Heart left ventricle (tissue), 16 donors: ENCODE measurements at regions not wholly inside any gene's neighbourhood (a gene's known extent, or its start where the extent isn't known, plus 50 kb on each side); places are given as distances from the start of the nearest gene placed in this dataset.
"Not testable (repeated sequence)": the region's sequence is repeated elsewhere in the genome, so short reads cannot be mapped to it uniquely, and the experiment has no call there.

ENCODE experiments used
- ATAC-seq, 4 donors: fragments of 200-7000 bp; cut with Tn5 transposase; one replicate each; pipeline ENCODE4 v1.9.1; 2020 to 2022; ENCODE audit warnings: moderate library complexity in 4 of 4, mild to moderate bottlenecking in 3 of 4, moderate number of reproducible peaks in 1 of 4
- DNase-seq, 5 donors: peaks; one replicate each; pipeline ENCODE4 v3.0.0-alpha.2; 2020
- H3K27ac ChIP-seq, 12 donors: fragments of 200-600 bp; sonication (generic) in 4 of 12; one replicate each; pipeline versions ENCODE4 v1.5.0 to v1.8.0; 2016 to 2022; ENCODE audit warnings: mild to moderate bottlenecking in 2 of 12
- H3K27me3 ChIP-seq, 9 donors: fragments of 200-600 bp; sonication (generic) in 2 of 9; one replicate each; pipeline versions ENCODE4 v1.5.1 to v1.8.0; 2016 to 2022; ENCODE audit warnings: mild to moderate bottlenecking in 3 of 9
- H3K36me3 ChIP-seq, 9 donors: fragments of 200-600 bp; sonication (generic) in 2 of 9; one replicate each; pipeline versions ENCODE4 v1.5.0 to v1.8.0; 2018 to 2022; ENCODE audit warnings: mild to moderate bottlenecking in 2 of 9
- H3K4me1 ChIP-seq, 12 donors: fragments of 200-600 bp; sonication (generic) in 4 of 12; one replicate each; pipeline versions ENCODE4 v1.5.0 to v1.8.0; 2016 to 2022; ENCODE audit warnings: mild to moderate bottlenecking in 3 of 12
- H3K4me3 ChIP-seq, 12 donors: fragments of 200-600 bp; sonication (generic) in 4 of 12; one replicate each; pipeline versions ENCODE4 v1.5.0 to v1.8.0; 2017 to 2022; ENCODE audit warnings: mild to moderate bottlenecking in 9 of 12, moderate library complexity in 4 of 12
- H3K9me3 ChIP-seq, 12 donors: fragments of 200-600 bp; sonication (generic) in 4 of 12; one replicate each; pipeline versions ENCODE4 v1.5.0 to v1.8.0; 2016 to 2022; ENCODE audit warnings: mild to moderate bottlenecking in 1 of 12
- POLR2A ChIP-seq, 2 donors: fragments of 450-650 bp; IDR thresholded peaks; one replicate each; pipeline ENCODE4 v1.6.1; 2017; ENCODE audit warnings: antibody characterized with exemption in 2 of 2, mild to moderate bottlenecking in 2 of 2, moderate library complexity in 2 of 2
- WGBS, 4 donors: extraction: QIAGEN DNeasy Blood & Tissue Kit in 2 of 4; methylation state at CpG; one replicate each; pipeline versions ENCODE4 v1.1.5 to v1.1.7; 2013 to 2018; 5-methylcytosine and 5-hydroxymethylcytosine counted together
- intact Hi-C, 10 donors: fragments of 100-400 bp; cut with DNase I; formaldehyde crosslinking; loops; one replicate each; pipeline versions ENCODE4 v1.11.1 to v1.14.2; 2022
- TF ChIP-seq, protein P1 (sequence below), 12 donors: fragments of 200-600 bp; sonication (generic) in 4 of 12; IDR thresholded peaks; one replicate each; pipeline versions ENCODE4 v1.5.0 to v1.8.0; 2018 to 2022; ENCODE audit warnings: antibody characterized with exemption in 12 of 12, mild to moderate bottlenecking in 5 of 12
- donor health status: ischemic (EF 13 %, LVEDD 7.1; RV severe dilation, severe dysfunction).
- donor health status: healthy with polysubstance abuse.
- donor health status: DM: no; HTN: yes; CAD: no.
- donor health status: DM: no; HTN: no; CAD: no.
- donor health status: ischemic (EF 25% LVEDD 6.9; RV normal size, moderate dysfunction).
- donor health status: ischemic (EF 25% LVEDD 5.7; RV mildly dilated, moderate dysfunction).
- donor health status: healthy.
- donor health status: DM: yes; HTN: yes; CAD: no.
- donor health status: ischemic (EF 35%, LVEDD 5.7; RV mildly dilated, moderate dysfunction).
- donor health status: nonischemic (EF 11% LVEDD 7.7; RV severe dilation, severe dysfunction).
- donor health status: DM: yes; HTN: yes; CAD: no.
- donor health status: PGD.
- donor health status: ischemic (EF 29% LVEDD 5.4; RV normal size, mild dysfunction).
- donor health status: nonischemic (EF 23%, LVEDD 6.1; RV moderate dilation, normal function).

DNA sequence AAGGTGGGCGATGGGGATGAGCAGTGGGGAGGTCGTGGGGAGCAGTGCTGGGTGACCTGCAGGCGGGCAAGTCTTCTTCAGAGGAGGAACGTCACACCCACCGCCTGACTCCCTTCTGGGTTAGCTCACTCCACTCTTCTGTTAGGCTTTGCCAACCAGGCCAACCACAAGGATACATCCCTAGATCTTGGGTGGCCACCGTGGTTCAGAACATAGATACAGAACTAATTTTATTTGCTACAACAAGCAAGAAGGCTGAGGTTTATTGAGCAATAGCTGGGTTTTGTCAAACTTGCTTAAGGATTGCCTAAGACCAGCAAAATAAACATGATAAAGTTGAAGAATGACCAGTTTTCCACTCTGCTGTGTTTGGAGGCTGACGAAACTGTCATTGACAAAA, 109.4 kb downstream of the DACT1 start:
- ATAC-seq (peak; percentile 26 to 83 (median 40)), DNase-seq (peak in 2 of 5 donors; percentile 15 to 38)
- Histone ChIP-seq H3K27ac (peak overlapping the region in 1 of 12 donors; percentile 40), H3K36me3 (no peaks in the 10 kb centered on the region), H3K9me3 (no peaks in the 10 kb centered on the region), H3K27me3 (no peaks in the 10 kb centered on the region), H3K4me3 (no peak overlapping the region), H3K4me1 (peaks cover 0 to 51% (median 3%) of the 10 kb centered on the region in 12 donors)
- TF ChIP-seq POLR2A (IDR thresholded peaks at IDR 0.05): no peak
- TF ChIP-seq, protein P1, sequence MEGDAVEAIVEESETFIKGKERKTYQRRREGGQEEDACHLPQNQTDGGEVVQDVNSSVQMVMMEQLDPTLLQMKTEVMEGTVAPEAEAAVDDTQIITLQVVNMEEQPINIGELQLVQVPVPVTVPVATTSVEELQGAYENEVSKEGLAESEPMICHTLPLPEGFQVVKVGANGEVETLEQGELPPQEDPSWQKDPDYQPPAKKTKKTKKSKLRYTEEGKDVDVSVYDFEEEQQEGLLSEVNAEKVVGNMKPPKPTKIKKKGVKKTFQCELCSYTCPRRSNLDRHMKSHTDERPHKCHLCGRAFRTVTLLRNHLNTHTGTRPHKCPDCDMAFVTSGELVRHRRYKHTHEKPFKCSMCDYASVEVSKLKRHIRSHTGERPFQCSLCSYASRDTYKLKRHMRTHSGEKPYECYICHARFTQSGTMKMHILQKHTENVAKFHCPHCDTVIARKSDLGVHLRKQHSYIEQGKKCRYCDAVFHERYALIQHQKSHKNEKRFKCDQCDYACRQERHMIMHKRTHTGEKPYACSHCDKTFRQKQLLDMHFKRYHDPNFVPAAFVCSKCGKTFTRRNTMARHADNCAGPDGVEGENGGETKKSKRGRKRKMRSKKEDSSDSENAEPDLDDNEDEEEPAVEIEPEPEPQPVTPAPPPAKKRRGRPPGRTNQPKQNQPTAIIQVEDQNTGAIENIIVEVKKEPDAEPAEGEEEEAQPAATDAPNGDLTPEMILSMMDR (IDR thresholded peaks at IDR 0.05): no peak
- intact Hi-C loops: no loop called here
- WGBS, 4 donors: 80 to 87% (median 85%) methylated on average over 6 to 7 of the region's 7 CpGs

DNA sequence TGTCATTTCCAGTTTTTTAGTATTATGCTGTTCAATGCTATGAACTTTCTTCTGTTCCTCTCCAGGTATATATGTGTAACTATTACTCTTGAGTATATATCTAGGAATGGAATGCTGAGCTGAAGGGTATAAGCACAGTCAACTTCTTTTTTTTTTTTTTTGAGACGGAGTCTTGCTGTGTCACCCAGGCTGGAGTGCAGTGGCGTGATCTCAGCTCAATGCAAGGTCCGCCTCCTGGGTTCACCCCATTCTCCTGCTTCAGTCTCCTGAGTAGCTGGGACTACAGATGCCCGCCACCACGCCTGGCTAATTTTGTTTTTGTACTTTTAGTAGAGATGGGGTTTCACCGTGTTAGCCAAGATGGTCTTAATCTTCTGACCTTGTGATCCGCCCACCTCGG, 110.5 kb downstream of the DACT1 start:
- Histone ChIP-seq H3K4me1 (peaks cover 0 to 62% (median 9%) of the 10 kb centered on the region in 12 donors), H3K27ac (peak overlapping the region in 1 of 12 donors; percentile 40)
- intact Hi-C loops, DNase-seq, ATAC-seq, H3K9me3 ChIP-seq, H3K4me3 ChIP-seq, H3K36me3 ChIP-seq, H3K27me3 ChIP-seq: not testable (repeated sequence)
- 91 to 94% (median 92%) methylated on average over 8 of the region's 8 CpGs for WGBS, 4 donors

DNA sequence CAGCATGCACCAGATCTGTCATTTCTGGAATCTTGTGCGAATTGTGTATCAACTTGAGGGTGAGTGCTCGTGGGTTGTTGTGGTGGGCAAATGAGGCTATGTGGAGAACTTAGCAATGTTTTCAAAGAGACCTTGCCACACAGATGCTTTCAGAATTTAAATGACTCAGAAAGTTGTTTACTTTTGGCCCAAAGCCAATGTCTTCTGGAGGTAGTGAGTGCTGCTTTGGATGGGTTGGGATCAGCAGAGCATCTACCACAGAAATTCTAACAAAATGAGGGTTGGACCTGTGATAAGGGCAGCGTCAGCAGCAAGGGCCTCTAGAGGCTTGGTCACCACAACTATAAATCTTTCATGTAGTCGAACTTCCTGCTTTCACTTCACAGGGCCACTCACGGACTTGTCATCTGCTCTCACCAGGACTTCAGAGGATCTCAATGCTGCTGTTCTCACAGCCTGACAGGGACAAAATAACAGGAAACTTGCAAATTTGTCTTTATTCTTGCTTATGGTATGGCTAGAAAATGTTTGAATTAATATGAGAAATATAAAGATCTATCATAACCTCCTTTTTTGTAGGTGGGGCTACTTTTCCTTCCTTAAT, 111.4 kb downstream of the DACT1 start:
- ATAC-seq (peak in 3 of 4 donors; percentile 38 to 49 (median 43)), DNase-seq (no peak)
- peaks cover 0 to 70% (median 9%) of the 10 kb centered on the region in 12 donors for H3K4me1 ChIP-seq
- H3K27ac ChIP-seq: peak overlapping the region in 1 of 12 donors; percentile 69
- no peak for TF ChIP-seq POLR2A (IDR thresholded peaks at IDR 0.05)
- TF ChIP-seq, protein P1 (IDR thresholded peaks at IDR 0.05): no peak
- H3K36me3 ChIP-seq: no peaks in the 10 kb centered on the region
- H3K9me3 ChIP-seq: no peaks in the 10 kb centered on the region
- no peaks in the 10 kb centered on the region for H3K27me3 ChIP-seq
- 56 to 63% (median 59%) methylated on average over 5 of the region's 5 CpGs for WGBS, 4 donors
- intact Hi-C loops: no loop called here
- H3K4me3 ChIP-seq: no peak overlapping the region

DNA sequence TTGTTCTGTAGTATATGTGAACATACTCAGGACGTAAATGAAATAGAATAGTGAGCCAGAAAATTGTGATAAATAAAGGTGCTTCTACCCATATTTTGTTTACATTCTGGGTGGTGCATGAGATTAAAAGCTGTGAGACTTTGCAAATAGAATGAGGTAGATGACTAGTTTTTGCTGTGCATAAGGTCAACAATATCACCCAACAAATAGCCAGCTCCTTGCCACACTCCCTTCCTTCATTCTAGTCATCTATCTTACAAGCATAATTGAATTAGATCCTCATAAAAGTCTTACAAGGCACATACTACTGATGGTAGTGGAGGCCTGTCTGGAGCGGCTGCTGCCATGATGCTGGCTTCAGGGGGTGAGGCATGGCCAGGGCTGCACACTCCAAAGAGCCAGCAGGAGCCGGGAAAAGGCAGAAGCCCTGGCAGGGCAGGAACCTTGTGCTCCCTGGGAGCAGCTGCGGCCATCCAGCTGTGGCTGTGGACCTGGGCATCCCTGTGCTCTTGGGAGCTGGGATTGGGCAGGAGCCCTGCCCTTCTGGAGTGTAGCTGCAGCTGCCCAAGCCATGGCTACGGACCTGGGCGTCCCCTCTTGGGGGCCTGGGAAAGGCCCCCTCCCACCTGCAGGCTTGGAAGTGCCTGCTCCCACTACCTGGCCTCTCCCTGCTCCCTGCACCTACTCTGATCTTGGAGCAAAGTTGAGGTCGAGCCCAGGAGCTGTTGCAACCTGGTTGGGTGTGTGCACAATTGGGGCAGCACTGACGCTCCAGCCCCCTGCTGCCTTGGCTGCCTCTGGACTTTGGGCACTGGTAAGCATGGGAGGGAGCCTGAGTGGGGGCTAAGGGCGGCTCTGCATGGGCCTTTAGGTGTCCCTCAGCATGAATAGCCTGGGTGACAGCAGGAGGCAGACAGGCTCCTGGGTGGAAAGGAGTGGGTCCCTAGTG, 112.8 kb downstream of the DACT1 start:
- 73 to 85% (median 84%) methylated on average over 4 to 9 of the region's 9 CpGs for WGBS, 4 donors
- TF ChIP-seq POLR2A (IDR thresholded peaks at IDR 0.05): no peak
- TF ChIP-seq, protein P1 (IDR thresholded peaks at IDR 0.05): no peak
- DNase-seq: no peak
- H3K27me3 ChIP-seq: no peaks in the 10 kb centered on the region
- H3K27ac ChIP-seq: no peak overlapping the region
- no peaks in the 10 kb centered on the region for H3K9me3 ChIP-seq
- ATAC-seq: no peak
- H3K4me1 ChIP-seq: peaks cover 0 to 70% (median 11%) of the 10 kb centered on the region in 12 donors
- H3K36me3 ChIP-seq: no peaks in the 10 kb centered on the region
- intact Hi-C loops: no loop called here
- no peak overlapping the region for H3K4me3 ChIP-seq
